Ishikawa (cell line): ENCODE measurements at regions not wholly inside any gene's neighbourhood (a gene's known extent, or its start where the extent isn't known, plus 50 kb on each side); places are given as distances from the start of the nearest gene placed in this dataset.

Experiments used
- CEBPB ChIP-seq: IDR thresholded peaks from 2 replicates; pipeline ENCODE4 v1.6.1; 2012
- EGR1 ChIP-seq: IDR thresholded peaks from 2 replicates; pipeline ENCODE4 v1.6.1; 2012
- EP300 ChIP-seq: IDR thresholded peaks from 2 replicates; pipeline ENCODE4 v1.6.1; 2012; ENCODE audit warnings: borderline replicate concordance
- MAX ChIP-seq: IDR thresholded peaks from 2 replicates; pipeline ENCODE4 v1.6.1; 2012
- RAD21 ChIP-seq: IDR thresholded peaks from 2 replicates; pipeline ENCODE4 v1.6.1; 2012; ENCODE audit warnings: low read depth
- TAF1 ChIP-seq: IDR thresholded peaks from 2 replicates; pipeline ENCODE4 v1.6.1; 2012; ENCODE audit warnings: low read depth, mild to moderate bottlenecking
- TCF12 ChIP-seq: IDR thresholded peaks from 2 replicates; pipeline ENCODE4 v1.6.1; 2012; ENCODE audit warnings: low read depth
- TEAD4 ChIP-seq: IDR thresholded peaks from 2 replicates; pipeline ENCODE4 v1.6.1; 2012
- YY1 ChIP-seq: IDR thresholded peaks from 2 replicates; pipeline ENCODE4 v1.6.1; 2012; ENCODE audit warnings: low read depth
- ZBTB7A ChIP-seq: IDR thresholded peaks from 2 replicates; pipeline ENCODE4 v1.6.1; 2012; ENCODE audit warnings: low read depth
- TF ChIP-seq, protein P1 (sequence below): IDR thresholded peaks from 2 replicates; pipeline ENCODE4 v1.6.1; 2012; ENCODE audit warnings: low read depth, mild to moderate bottlenecking

DNA sequence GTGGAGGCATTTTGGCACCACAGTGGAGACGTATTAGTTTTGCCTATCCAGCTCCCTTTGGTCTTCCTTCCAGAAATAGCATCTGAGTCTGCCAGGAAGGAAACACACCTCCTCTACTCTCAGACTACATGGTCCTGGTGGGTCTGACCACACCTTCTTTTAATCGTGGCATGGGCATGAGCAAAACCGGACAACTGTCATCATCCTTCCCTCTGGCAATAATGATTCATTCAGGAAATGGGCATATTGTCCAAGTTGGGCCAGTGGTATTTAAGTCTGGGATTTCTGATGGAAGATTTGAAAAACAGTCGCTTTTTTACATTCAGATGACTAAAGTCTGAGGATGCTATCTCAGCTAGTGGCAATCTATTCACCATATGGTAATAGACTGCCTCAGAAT is 601.0 kb upstream of the ADAMTS9 start:
- TF ChIP-seq, protein P1, sequence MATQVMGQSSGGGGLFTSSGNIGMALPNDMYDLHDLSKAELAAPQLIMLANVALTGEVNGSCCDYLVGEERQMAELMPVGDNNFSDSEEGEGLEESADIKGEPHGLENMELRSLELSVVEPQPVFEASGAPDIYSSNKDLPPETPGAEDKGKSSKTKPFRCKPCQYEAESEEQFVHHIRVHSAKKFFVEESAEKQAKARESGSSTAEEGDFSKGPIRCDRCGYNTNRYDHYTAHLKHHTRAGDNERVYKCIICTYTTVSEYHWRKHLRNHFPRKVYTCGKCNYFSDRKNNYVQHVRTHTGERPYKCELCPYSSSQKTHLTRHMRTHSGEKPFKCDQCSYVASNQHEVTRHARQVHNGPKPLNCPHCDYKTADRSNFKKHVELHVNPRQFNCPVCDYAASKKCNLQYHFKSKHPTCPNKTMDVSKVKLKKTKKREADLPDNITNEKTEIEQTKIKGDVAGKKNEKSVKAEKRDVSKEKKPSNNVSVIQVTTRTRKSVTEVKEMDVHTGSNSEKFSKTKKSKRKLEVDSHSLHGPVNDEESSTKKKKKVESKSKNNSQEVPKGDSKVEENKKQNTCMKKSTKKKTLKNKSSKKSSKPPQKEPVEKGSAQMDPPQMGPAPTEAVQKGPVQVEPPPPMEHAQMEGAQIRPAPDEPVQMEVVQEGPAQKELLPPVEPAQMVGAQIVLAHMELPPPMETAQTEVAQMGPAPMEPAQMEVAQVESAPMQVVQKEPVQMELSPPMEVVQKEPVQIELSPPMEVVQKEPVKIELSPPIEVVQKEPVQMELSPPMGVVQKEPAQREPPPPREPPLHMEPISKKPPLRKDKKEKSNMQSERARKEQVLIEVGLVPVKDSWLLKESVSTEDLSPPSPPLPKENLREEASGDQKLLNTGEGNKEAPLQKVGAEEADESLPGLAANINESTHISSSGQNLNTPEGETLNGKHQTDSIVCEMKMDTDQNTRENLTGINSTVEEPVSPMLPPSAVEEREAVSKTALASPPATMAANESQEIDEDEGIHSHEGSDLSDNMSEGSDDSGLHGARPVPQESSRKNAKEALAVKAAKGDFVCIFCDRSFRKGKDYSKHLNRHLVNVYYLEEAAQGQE, result no peak
- no peak for TF ChIP-seq TEAD4
- TF ChIP-seq MAX, result no peak
- no peak for TF ChIP-seq TCF12
- TF ChIP-seq CEBPB, result no peak
- no peak for TF ChIP-seq EGR1
- TF ChIP-seq RAD21, result no peak
- no peak for TF ChIP-seq EP300
- no peak for TF ChIP-seq TAF1
- no peak for TF ChIP-seq YY1
- TF ChIP-seq ZBTB7A, result no peak
